ENCODE measurements at regions not wholly inside any gene's neighbourhood (a gene's known extent, or its start where the extent isn't known, plus 50 kb on each side); places are given as distances from the start of the nearest gene placed in this dataset.

DNA sequence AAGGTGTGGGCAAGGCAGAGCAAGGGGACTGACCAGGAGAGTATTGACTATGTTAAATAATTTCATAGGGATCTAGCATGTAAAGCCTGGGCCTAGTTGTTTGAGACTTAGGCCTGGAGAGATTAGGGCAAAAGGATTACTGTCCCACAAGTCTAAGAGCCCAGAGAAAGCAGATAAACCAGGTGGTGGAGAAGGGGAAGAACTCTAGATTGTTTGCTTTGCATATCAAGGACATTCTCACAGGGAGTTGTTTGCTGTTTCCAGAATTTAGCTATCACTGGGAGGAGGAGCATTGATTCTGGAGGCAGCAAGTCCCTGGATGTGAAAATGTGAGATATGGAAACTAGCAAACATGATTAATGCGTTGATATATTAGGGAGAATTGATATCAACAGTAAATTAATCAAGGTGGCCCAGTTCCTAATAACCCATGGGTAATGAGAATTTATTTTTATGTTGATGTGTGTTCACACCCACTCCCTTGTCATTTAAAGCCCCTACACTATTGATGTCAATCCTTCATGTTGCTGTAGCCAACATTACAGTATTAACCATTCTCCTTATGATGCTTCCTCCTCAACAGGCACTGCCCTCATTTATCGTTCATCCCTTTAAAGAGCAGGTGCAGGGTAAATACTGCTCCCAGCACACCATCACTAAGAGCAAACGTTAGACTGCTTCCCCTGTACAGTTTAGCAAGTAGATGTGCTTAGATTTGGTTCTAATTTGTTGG lies 1666.7 kb upstream of the FLRT2 start:
- TF ChIP-seq CTCF (IDR thresholded peaks at IDR 0.05) = no peak
- TF ChIP-seq POLR2A (IDR thresholded peaks at IDR 0.05) = no peak
- TF ChIP-seq EP300 (IDR thresholded peaks at IDR 0.05) = no peak
- no peaks in the 10 kb centered on the region for H3K27me3 ChIP-seq
- no peaks in the 10 kb centered on the region for H3K9me3 ChIP-seq
- WGBS, 3 donors = 52 to 72% (median 55%) methylated on average over 3 of the region's 3 CpGs
- no peak for DNase-seq
- H3K4me1 ChIP-seq (ENCODE audit: insufficient read depth) = peaks cover 4% of the 10 kb centered on the region
- H3K27ac ChIP-seq = no peak overlapping the region
- no peak overlapping the region for H3K4me3 ChIP-seq
- intact Hi-C loops (cut with DNase I) = no loop called here
- no peaks in the 10 kb centered on the region for H3K36me3 ChIP-seq

GRCh38 chr14:83864106-83864505 lies 1665.8 kb upstream of the FLRT2 start:
- H3K27ac ChIP-seq = no peak overlapping the region
- TF ChIP-seq CTCF (IDR thresholded peaks at IDR 0.05) (no peak), EP300 (IDR thresholded peaks at IDR 0.05) (no peak), POLR2A (IDR thresholded peaks at IDR 0.05) (no peak)
- H3K4me3 ChIP-seq = no peak overlapping the region
- 63 to 92% (median 84%) methylated on average over 5 of the region's 5 CpGs for WGBS, 3 donors
- no peaks in the 10 kb centered on the region for H3K9me3 ChIP-seq
- intact Hi-C loops (cut with DNase I) = no loop called here
- DNase-seq = no peak
- H3K27me3 ChIP-seq = no peaks in the 10 kb centered on the region
- peaks cover 4% of the 10 kb centered on the region for H3K4me1 ChIP-seq (ENCODE audit: insufficient read depth)
- no peaks in the 10 kb centered on the region for H3K36me3 ChIP-seq

- WGBS, 3 donors = 58 to 74% (median 64%) methylated on average over 5 of the region's 5 CpGs
- no peak for TF ChIP-seq EP300 (IDR thresholded peaks at IDR 0.05)
- no peak for TF ChIP-seq CTCF (IDR thresholded peaks at IDR 0.05)
- no peak for TF ChIP-seq POLR2A (IDR thresholded peaks at IDR 0.05)
Measured at GRCh38 chr14:83867566-83868225, 1662.2 kb upstream of the FLRT2 start.

DNA sequence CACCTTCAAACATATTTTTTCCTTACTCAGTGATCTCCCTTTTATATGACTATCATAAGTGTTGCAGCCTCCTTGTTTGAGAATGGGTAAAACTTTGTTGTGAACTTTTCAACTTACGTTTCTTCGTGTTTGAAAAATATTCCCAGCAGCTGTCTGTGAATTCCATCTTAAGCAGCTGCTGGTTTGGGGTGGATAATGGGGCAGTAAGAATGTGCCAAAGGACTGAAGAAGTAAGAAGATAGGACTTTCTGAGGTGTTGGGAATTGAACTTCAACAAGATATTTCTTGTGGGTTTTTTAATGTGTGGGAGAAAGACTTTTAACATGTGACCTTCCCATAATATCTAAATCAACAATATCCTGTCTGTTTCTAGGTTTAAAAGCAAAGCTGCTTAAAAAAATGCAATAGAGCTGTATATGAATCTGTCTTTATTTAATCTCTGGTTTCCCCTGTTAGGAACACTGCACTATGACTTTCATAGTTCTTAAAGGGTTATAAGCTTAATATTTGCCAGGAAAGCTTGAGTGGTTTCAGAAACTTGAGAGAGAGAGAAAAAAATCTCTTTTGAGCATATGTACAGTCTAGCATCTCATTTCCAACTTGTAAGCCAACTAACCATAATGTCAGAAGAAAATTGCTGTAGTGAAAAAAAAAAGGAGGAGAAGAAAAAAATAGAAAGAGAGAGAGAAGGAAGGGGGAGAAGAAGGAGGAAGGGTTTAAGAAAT lies 1659.2 kb upstream of the FLRT2 start:
- no peak for DNase-seq
- intact Hi-C loops (cut with DNase I) = no loop called here
- Histone ChIP-seq H3K4me3 (no peak overlapping the region), H3K27ac (no peak overlapping the region), H3K27me3 (no peaks in the 10 kb centered on the region), H3K4me1 (ENCODE audit: insufficient read depth) (peaks cover 5% of the 10 kb centered on the region), H3K9me3 (no peaks in the 10 kb centered on the region), H3K36me3 (no peaks in the 10 kb centered on the region)
- TF ChIP-seq EP300 (IDR thresholded peaks at IDR 0.05) = no peak
- 6 to 16% (median 11%) methylated on average over 2 of the region's 2 CpGs for WGBS, 3 donors

More at GRCh38 chr14:83867566-83868225, 1662.2 kb upstream of the FLRT2 start:
- Histone ChIP-seq H3K36me3 (no peaks in the 10 kb centered on the region), H3K9me3 (no peaks in the 10 kb centered on the region), H3K4me1 (ENCODE audit: insufficient read depth) (peaks cover 4% of the 10 kb centered on the region), H3K27ac (no peak overlapping the region), H3K4me3 (no peak overlapping the region), H3K27me3 (no peaks in the 10 kb centered on the region)
- intact Hi-C loops (cut with DNase I) = no loop called here
- peak in 2 of 5 donors; percentile 16 to 24 for DNase-seq

All from ovary (tissue), 7 donors.